ENCODE measurements at regions not wholly inside any gene's neighbourhood (a gene's known extent, or its start where the extent isn't known, plus 50 kb on each side); places are given as distances from the start of the nearest gene placed in this dataset.

GRCh38 chr13:48160606-48161278 lies 65.8 kb upstream of the MED4 start:
- TF ChIP-seq CTCF (IDR thresholded peaks at IDR 0.05) = no peak
- no peaks in the 10 kb centered on the region for H3K9me3 Mint-ChIP-seq
- intact Hi-C loops (cut with micrococcal nuclease) = no loop called here
- no peak for ATAC-seq (ENCODE audit: low read depth)
- DNase-seq = no peak
- POLR2A ChIA-PET = no interaction called here
- CTCF ChIA-PET = no interaction called here
- no peaks in the 10 kb centered on the region for H3K36me3 Mint-ChIP-seq (ENCODE audit: low read depth)
- no peak overlapping the region for H3K4me3 Mint-ChIP-seq
- peaks cover 31% of the 10 kb centered on the region for H3K4me1 Mint-ChIP-seq
- H3K27ac Mint-ChIP-seq = peak overlapping the region; percentile 46
- H3K27me3 Mint-ChIP-seq = no peaks in the 10 kb centered on the region

GRCh38 chr13:48159826-48160225 lies 64.9 kb upstream of the MED4 start:
- no peak for DNase-seq
- ChIA-PET POLR2A (no interaction called here), CTCF (no interaction called here)
- no peak for ATAC-seq (ENCODE audit: low read depth)
- Mint-ChIP-seq H3K27ac (no peak overlapping the region), H3K9me3 (no peaks in the 10 kb centered on the region), H3K36me3 (ENCODE audit: low read depth) (no peaks in the 10 kb centered on the region), H3K4me3 (no peak overlapping the region), H3K4me1 (peaks cover 37% of the 10 kb centered on the region), H3K27me3 (no peaks in the 10 kb centered on the region)
- TF ChIP-seq CTCF (IDR thresholded peaks at IDR 0.05) = no peak
- intact Hi-C loops (cut with micrococcal nuclease) = no loop called here

GRCh38 chr13:48159401-48159800 lies 64.5 kb upstream of the MED4 start:
- Mint-ChIP-seq H3K27me3 (no peaks in the 10 kb centered on the region), H3K4me3 (no peak overlapping the region), H3K27ac (no peak overlapping the region), H3K36me3 (ENCODE audit: low read depth) (no peaks in the 10 kb centered on the region), H3K4me1 (peaks cover 37% of the 10 kb centered on the region), H3K9me3 (no peaks in the 10 kb centered on the region)
- DNase-seq (no peak), ATAC-seq (ENCODE audit: low read depth) (no peak)
- no peak for TF ChIP-seq CTCF (IDR thresholded peaks at IDR 0.05)
- CTCF ChIA-PET = no interaction called here
- POLR2A ChIA-PET = interaction anchor here (1.0 kb wide), 1 partner anchor 74 kb away, joined by 3 read pairs; the partner anchor contains the start of gene ITM2B
- intact Hi-C loops (cut with micrococcal nuclease) = no loop called here

GRCh38 chr13:48158915-48159314 lies 64.0 kb upstream of the MED4 start:
- ATAC-seq (ENCODE audit: low read depth) (no peak), DNase-seq (no peak)
- Mint-ChIP-seq H3K4me1 (peaks cover 37% of the 10 kb centered on the region), H3K4me3 (no peak overlapping the region), H3K27me3 (no peaks in the 10 kb centered on the region), H3K27ac (no peak overlapping the region), H3K9me3 (no peaks in the 10 kb centered on the region), H3K36me3 (ENCODE audit: low read depth) (no peaks in the 10 kb centered on the region)
- no peak for TF ChIP-seq CTCF (IDR thresholded peaks at IDR 0.05)
- CTCF ChIA-PET = no interaction called here
- POLR2A ChIA-PET = interaction anchor here (1.0 kb wide), 1 partner anchor 74 kb away, joined by 3 read pairs; the partner anchor contains the start of gene ITM2B
- intact Hi-C loops (cut with micrococcal nuclease) = no loop called here

- POLR2A ChIA-PET = no interaction called here
- CTCF ChIA-PET = no interaction called here
These were observed 63.4 kb upstream of the MED4 start for GRCh38 chr13:48158290-48158689.

More at GRCh38 chr13:48158290-48158689, 63.4 kb upstream of the MED4 start:
- peaks cover 37% of the 10 kb centered on the region for H3K4me1 Mint-ChIP-seq
- no peaks in the 10 kb centered on the region for H3K36me3 Mint-ChIP-seq (ENCODE audit: low read depth)
- no peaks in the 10 kb centered on the region for H3K9me3 Mint-ChIP-seq
- H3K27ac Mint-ChIP-seq = peak overlapping the region; percentile 36
- no peak for ATAC-seq (ENCODE audit: low read depth)
- intact Hi-C loops (cut with micrococcal nuclease) = no loop called here
- no peak for DNase-seq
- no peaks in the 10 kb centered on the region for H3K27me3 Mint-ChIP-seq
- TF ChIP-seq CTCF (IDR thresholded peaks at IDR 0.05) = no peak
- peak overlapping the region; percentile 12 for H3K4me3 Mint-ChIP-seq
